ENCODE measurements at regions not wholly inside any gene's neighbourhood (a gene's known extent, or its start where the extent isn't known, plus 50 kb on each side); places are given as distances from the start of the nearest gene placed in this dataset.
A peak's percentile ranks its signal among the peaks of the same experiment; 100 is the strongest.

DNA sequence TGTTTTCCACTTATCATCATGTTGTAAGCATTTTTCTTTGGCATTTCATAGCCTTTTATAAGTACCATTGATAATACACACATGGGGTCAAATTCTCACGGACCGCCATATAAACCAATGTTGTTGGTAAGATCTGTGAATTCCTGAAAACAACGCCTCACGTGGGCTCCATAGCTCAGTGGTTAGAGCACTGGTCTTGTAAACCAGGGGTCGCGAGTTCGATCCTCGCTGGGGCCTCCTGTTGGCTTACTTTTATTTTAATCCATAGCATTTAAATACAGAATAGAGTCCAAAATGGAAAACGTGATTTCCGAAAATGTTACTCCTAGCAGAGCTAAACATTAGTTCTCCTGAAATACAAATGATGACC is 83.1 kb downstream of the HHIPL2 start (continued):
- TF ChIP-seq ZNF549 (tag by site-specific recombination; IDR thresholded peaks at IDR 0.05) = peak; percentile 60
- no peak for TF ChIP-seq ZNF473 (tag by site-specific recombination; IDR thresholded peaks at IDR 0.05)
- TF ChIP-seq KLF8 (tag by site-specific recombination; IDR thresholded peaks at IDR 0.05) = no peak
- TF ChIP-seq MYNN (tag by site-specific recombination; IDR thresholded peaks at IDR 0.05; ENCODE audit: borderline replicate concordance) = no peak
- TF ChIP-seq, protein P1, sequence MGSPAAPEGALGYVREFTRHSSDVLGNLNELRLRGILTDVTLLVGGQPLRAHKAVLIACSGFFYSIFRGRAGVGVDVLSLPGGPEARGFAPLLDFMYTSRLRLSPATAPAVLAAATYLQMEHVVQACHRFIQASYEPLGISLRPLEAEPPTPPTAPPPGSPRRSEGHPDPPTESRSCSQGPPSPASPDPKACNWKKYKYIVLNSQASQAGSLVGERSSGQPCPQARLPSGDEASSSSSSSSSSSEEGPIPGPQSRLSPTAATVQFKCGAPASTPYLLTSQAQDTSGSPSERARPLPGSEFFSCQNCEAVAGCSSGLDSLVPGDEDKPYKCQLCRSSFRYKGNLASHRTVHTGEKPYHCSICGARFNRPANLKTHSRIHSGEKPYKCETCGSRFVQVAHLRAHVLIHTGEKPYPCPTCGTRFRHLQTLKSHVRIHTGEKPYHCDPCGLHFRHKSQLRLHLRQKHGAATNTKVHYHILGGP (tag by site-specific recombination; IDR thresholded peaks at IDR 0.05) = no peak
- TF ChIP-seq ZNF354C (tag by site-specific recombination; IDR thresholded peaks at IDR 0.05; ENCODE audit: borderline replicate concordance, low read depth) = no peak
- TF ChIP-seq ZBTB6 (tag by site-specific recombination; IDR thresholded peaks at IDR 0.05) = no peak; the same call in 1 of the 2 replicates
- TF ChIP-seq, protein P2, sequence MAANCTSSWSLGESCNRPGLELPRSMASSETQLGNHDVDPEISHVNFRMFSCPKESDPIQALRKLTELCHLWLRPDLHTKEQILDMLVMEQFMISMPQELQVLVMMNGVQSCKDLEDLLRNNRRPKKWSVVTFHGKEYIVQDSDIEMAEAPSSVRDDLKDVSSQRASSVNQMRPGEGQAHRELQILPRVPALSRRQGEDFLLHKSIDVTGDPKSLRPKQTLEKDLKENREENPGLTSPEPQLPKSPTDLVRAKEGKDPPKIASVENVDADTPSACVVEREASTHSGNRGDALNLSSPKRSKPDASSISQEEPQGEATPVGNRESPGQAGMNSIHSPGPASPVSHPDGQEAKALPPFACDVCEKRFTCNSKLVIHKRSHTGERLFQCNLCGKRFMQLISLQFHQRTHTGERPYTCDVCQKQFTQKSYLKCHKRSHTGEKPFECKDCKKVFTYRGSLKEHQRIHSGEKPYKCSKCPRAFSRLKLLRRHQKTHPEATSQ (tag by site-specific recombination; IDR thresholded peaks at IDR 0.05) = no peak
- TF ChIP-seq ZEB2 (tag by site-specific recombination; IDR thresholded peaks at IDR 0.05) = no peak
- TF ChIP-seq TCF7L2 (IDR thresholded peaks at IDR 0.05; ENCODE audit: borderline replicate concordance, low read depth, low read length) = no peak
- TF ChIP-seq ZNF544 (tag by site-specific recombination; IDR thresholded peaks at IDR 0.05) = no peak
- TF ChIP-seq ZSCAN16 (tag by site-specific recombination; IDR thresholded peaks at IDR 0.05) = no peak
- no peak for TF ChIP-seq KLF16 (tag by site-specific recombination; IDR thresholded peaks at IDR 0.05)
- no peak for TF ChIP-seq ZNF677 (tag by site-specific recombination; IDR thresholded peaks at IDR 0.05)
- TF ChIP-seq PATZ1 (tag by site-specific recombination; IDR thresholded peaks at IDR 0.05) = no peak
- TF ChIP-seq PRDM4 (tag by site-specific recombination; IDR thresholded peaks at IDR 0.05) = no peak
- no peak for TF ChIP-seq HOXA7 (CRISPR knock-in tag; IDR thresholded peaks at IDR 0.05; ENCODE audit: borderline replicate concordance)
- 0 out of 2 replicates have a peak, but pooled peaks have one; percentile 29 for TF ChIP-seq ZNF626 (tag by site-specific recombination; IDR thresholded peaks at IDR 0.05)
- TF ChIP-seq ZNF202 (tag by site-specific recombination; IDR thresholded peaks at IDR 0.05; ENCODE audit: borderline replicate concordance) = no peak
- peak; percentile 86 for TF ChIP-seq ZNF580 (tag by site-specific recombination; IDR thresholded peaks at IDR 0.05)
- TF ChIP-seq ZNF2 (tag by site-specific recombination; IDR thresholded peaks at IDR 0.05) = peak; percentile 55; the same call in 1 of the 2 replicates
- no peak for TF ChIP-seq ZNF335 (tag by site-specific recombination; conservative IDR thresholded peaks at IDR 0.05)
- TF ChIP-seq BCL11A (tag by site-specific recombination; IDR thresholded peaks at IDR 0.05; ENCODE audit: low read depth) = no peak
- TF ChIP-seq, protein P3, sequence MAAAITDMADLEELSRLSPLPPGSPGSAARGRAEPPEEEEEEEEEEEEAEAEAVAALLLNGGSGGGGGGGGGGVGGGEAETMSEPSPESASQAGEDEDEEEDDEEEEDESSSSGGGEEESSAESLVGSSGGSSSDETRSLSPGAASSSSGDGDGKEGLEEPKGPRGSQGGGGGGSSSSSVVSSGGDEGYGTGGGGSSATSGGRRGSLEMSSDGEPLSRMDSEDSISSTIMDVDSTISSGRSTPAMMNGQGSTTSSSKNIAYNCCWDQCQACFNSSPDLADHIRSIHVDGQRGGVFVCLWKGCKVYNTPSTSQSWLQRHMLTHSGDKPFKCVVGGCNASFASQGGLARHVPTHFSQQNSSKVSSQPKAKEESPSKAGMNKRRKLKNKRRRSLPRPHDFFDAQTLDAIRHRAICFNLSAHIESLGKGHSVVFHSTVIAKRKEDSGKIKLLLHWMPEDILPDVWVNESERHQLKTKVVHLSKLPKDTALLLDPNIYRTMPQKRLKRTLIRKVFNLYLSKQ (tag by site-specific recombination; IDR thresholded peaks at IDR 0.05; ENCODE audit: borderline replicate concordance) = no peak
- no peak for TF ChIP-seq KLF1 (tag by site-specific recombination; IDR thresholded peaks at IDR 0.05)
- TF ChIP-seq ZNF529 (tag by site-specific recombination; IDR thresholded peaks at IDR 0.05; ENCODE audit: insufficient replicate concordance) = no peak
- no peak for TF ChIP-seq GLIS2 (tag by site-specific recombination; IDR thresholded peaks at IDR 0.05)
- TF ChIP-seq ZFHX2 (tag by site-specific recombination; conservative IDR thresholded peaks at IDR 0.05) = no peak
- TF ChIP-seq, protein P4, sequence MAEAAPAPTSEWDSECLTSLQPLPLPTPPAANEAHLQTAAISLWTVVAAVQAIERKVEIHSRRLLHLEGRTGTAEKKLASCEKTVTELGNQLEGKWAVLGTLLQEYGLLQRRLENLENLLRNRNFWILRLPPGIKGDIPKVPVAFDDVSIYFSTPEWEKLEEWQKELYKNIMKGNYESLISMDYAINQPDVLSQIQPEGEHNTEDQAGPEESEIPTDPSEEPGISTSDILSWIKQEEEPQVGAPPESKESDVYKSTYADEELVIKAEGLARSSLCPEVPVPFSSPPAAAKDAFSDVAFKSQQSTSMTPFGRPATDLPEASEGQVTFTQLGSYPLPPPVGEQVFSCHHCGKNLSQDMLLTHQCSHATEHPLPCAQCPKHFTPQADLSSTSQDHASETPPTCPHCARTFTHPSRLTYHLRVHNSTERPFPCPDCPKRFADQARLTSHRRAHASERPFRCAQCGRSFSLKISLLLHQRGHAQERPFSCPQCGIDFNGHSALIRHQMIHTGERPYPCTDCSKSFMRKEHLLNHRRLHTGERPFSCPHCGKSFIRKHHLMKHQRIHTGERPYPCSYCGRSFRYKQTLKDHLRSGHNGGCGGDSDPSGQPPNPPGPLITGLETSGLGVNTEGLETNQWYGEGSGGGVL (tag by site-specific recombination; IDR thresholded peaks at IDR 0.05) = no peak

Measured in HEK293 (cell line).